AG04449 (cell line): ENCODE measurements at regions not wholly inside any gene's neighbourhood (a gene's known extent, or its start where the extent isn't known, plus 50 kb on each side); places are given as distances from the start of the nearest gene placed in this dataset.

ENCODE experiments used
- CTCF ChIA-PET: fragments of 350-600 bp; formaldehyde crosslinking; extraction: SDS; loops from one replicate; lab custom pipeline; 2021; ENCODE audit warnings: antibody characterized with exemption; lab: Yijun Ruan, JAX
- POLR2A ChIA-PET: fragments of 400-600, 350-600 bp; formaldehyde crosslinking; extraction: SDS; loops from one replicate; lab custom pipeline; 2020; ENCODE audit warnings: antibody characterized with exemption, inconsistent platforms; lab: Yijun Ruan, JAX
- DNase-seq: peaks from one replicate; pipeline ENCODE4 v3.0.0-alpha.2; 2010; ENCODE audit warnings: low read depth, low spot score
- H3K4me3 ChIP-seq: 2 replicates; pipeline ENCODE4 v1.5.1; 2011; ENCODE audit warnings: low read depth, mild to moderate bottlenecking, control low read depth, low read length
- CTCF ChIP-seq: IDR thresholded peaks from one replicate; pipeline ENCODE4 v1.5.1; 2011; ENCODE audit warnings: mild to moderate bottlenecking, moderate library complexity, low read length, control low read depth, inconsistent platforms; ENCODE audit not compliant: insufficient read depth; ENCODE audit errors: missing control alignments

GRCh38 chr4:186009976-186010375 is 59.0 kb upstream of the TLR3 start:
- H3K4me3 ChIP-seq = no peak overlapping the region
- CTCF ChIA-PET = interaction anchor here (1.1 kb wide), 1 partner anchor 369 kb away, joined by 4 read pairs; no protein-coding TSS in a partner anchor
- TF ChIP-seq CTCF = no peak
- no peak for DNase-seq
- POLR2A ChIA-PET = no interaction called here

GRCh38 chr4:186010821-186011220 is 58.1 kb upstream of the TLR3 start:
- TF ChIP-seq CTCF = no peak
- DNase-seq = no peak
- H3K4me3 ChIP-seq = no peak overlapping the region
- POLR2A ChIA-PET = no interaction called here
- CTCF ChIA-PET = no interaction called here

- TF ChIP-seq CTCF = no peak
- POLR2A ChIA-PET = no interaction called here
- CTCF ChIA-PET = interaction anchor here (1.8 kb wide), 1 partner anchor 9 kb away, joined by 8 read pairs; no protein-coding TSS in a partner anchor
- H3K4me3 ChIP-seq = no peak overlapping the region
- DNase-seq = no peak
Observed at GRCh38 chr4:186012071-186012470, 56.9 kb upstream of the TLR3 start.

GRCh38 chr4:186013419-186014186 is 55.4 kb upstream of the TLR3 start:
- ChIA-PET CTCF (interaction anchor here (1.8 kb wide), 1 partner anchor 8 kb away, joined by 8 read pairs; no protein-coding TSS in a partner anchor), POLR2A (no interaction called here)
- no peak for TF ChIP-seq CTCF
- no peak for DNase-seq
- H3K4me3 ChIP-seq = no peak overlapping the region

GRCh38 chr4:186015212-186015817 is 53.6 kb upstream of the TLR3 start:
- ChIA-PET POLR2A (no interaction called here), CTCF (no interaction called here)
- no peak for DNase-seq
- TF ChIP-seq CTCF = no peak
- no peak overlapping the region for H3K4me3 ChIP-seq

- no peak for TF ChIP-seq CTCF
- CTCF ChIA-PET = interaction anchor here (3.5 to 6.5 kb wide), 2 partner anchors 21 to 375 kb away, joined by 17 to 155 read pairs; no protein-coding TSS in a partner anchor
- POLR2A ChIA-PET = no interaction called here
- no peak for DNase-seq
- no peak overlapping the region for H3K4me3 ChIP-seq
Observed at GRCh38 chr4:186016796-186017195, 52.2 kb upstream of the TLR3 start.
